Effector CD8-positive, alpha-beta T cell (primary cell): ENCODE measurements at regions not wholly inside any gene's neighbourhood (a gene's known extent, or its start where the extent isn't known, plus 50 kb on each side); places are given as distances from the start of the nearest gene placed in this dataset.

Experiments used
- DNase-seq: peaks from one replicate; lab custom pipeline; 2025; lab: John Stamatoyannopoulos, UW

DNA sequence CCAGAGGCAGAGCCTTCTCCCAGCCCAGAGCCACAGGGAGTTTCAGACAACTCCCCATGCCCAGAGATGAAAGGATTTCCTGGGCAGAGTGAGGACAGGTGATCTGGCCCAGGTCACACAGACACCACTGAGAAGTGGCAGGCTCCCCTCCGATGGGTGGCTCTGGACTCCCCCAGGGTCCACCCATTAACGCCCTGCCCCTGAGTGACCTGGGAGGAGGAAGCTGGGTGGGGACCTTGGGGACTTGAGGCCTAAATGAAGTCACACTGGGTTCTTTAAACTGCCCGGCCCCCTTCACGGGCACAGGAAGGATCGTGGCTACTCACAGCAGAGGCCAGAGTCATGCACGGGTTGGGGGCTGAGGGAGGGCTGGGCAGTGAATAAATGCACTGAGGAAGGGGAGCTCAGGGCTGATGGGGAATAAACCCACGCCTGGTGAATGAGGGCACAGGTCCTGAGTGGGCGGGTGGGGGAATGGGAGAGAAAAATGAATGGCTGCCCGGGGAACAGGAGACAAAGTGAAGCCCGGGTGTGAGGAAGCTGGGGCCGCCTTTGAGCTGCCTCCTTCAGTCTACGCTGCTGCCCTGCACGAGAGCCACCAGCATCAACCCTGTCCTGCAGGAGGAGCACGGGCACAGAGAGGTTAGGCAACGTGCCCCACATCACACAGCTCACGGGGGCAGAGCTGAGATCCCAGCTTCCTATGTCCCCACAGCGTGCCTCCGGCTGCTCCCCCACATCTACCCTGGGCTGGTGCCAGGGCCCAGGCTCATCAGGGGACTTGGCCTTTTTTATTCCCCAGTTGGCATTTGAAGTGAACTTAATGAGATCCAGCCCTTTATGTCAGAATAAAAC is 404.3 kb downstream of the MATN1 start:
- no peak for DNase-seq

DNA sequence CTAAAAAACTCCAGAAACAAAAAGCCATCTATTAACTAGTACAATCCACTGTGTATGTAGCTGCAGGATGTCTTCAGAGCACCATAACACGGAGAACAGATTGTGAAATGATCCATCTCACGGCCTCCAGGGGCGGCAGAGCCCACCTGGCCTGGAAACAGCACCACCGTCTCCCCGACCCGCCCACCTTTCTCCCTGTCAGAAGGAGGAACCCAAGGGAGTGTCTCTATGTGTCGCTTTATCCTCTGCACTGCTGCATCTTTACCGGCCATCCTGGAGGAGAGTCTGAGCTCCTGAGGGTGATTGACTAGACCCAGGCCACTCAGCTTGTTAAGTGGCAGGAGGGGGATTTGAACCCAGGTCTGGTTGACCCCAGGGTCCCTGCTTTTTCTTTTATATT is 405.0 kb downstream of the MATN1 start:
- DNase-seq = no peak

DNA sequence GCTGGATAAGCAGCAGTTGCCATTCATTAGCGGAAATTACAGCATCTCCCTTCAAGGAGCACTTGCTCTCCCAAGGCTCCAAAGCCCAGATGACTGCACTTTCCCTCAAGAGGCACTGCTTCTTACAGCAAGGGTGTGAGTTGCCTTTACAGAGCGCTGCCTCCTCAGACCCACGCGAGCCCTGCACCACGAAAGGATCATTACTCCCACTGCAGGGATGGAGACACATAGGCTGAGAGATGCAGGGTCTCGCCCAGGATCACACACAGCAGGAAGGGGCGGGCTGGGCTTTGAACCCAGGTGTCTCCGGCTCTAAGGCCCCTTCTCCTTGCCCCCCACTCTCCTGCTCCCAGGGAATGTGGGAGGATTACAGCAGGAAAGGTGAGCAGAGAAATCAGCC is 405.5 kb downstream of the MATN1 start:
- no peak for DNase-seq

GRCh38 chr1:30316056-30316455 is 407.3 kb downstream of the MATN1 start:
- DNase-seq = no peak

GRCh38 chr1:30315185-30315960 is 408.0 kb downstream of the MATN1 start:
- DNase-seq = no peak

- DNase-seq = no peak
Measured at GRCh38 chr1:30314591-30314990, 408.8 kb downstream of the MATN1 start.

DNA sequence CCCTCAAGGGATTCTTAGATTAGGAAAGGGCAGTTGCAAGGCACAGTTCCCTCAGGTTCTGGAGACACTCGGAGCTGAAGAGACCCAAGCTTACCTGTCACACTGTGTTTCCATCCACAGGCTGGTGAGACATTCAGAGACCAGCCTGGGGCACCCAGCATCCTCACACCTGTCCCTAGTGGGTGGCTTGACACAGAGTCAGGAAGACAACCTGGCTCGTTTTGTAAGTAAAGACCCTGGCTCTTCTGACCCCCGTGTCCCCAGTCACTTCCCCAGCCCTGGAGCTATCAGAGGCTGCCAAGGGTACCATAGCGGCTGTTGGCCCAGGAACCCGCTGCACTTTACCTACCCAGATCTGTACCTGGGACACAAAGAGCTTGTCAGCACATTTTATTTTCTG is 409.8 kb downstream of the MATN1 start:
- DNase-seq = no peak

GRCh38 chr1:30313176-30313575 is 410.2 kb downstream of the MATN1 start:
- DNase-seq = no peak

DNA sequence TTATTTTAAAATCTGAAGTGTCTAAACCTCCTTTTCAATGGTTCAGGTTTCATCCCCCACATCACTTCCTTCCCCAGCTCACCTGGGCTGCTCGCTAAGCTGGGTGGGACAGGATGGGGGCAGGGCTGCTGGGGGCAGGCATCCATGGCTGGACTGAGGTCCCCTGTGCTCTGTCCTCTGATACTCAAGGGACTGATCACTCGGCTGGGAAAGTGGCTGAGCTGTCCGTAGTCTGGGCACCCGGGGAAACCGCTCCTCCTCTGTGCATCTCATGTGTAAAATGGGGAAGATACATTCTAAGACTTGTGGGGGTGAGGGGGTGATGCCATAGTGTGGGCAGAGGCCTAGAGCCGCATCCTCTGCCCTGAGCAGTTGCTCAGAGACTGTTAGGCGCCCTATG is 411.2 kb downstream of the MATN1 start:
- DNase-seq = no peak

DNA sequence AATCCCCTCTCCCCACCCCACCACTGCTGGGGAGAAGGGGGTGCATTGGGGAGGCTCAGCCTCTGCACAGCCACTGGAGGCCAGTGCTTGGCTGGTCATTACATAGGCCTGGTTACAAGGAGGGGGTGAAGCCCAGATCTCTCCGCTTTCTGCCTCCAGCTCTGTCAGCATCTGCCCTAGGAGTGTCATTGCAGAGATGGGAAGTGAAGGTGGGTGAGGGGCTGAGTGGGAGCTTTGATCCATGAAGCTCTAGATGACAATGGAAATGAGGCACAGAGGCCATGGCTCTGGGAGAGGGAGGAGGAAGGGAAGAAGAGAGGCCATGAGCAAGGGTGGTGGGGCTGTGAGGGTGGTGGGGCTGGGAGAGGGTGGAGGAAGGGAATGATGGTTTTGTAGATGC is 411.6 kb downstream of the MATN1 start:
- DNase-seq = no peak

GRCh38 chr1:30310966-30311742 is 412.2 kb downstream of the MATN1 start:
- no peak for DNase-seq

- DNase-seq = no peak
Measured at GRCh38 chr1:30307182-30307581, 416.2 kb downstream of the MATN1 start.

GRCh38 chr1:30305519-30305918 is 417.9 kb downstream of the MATN1 start:
- DNase-seq = no peak

- DNase-seq = no peak
Measured at GRCh38 chr1:30305061-30305460, 418.3 kb downstream of the MATN1 start.

- no peak for DNase-seq
Measured at GRCh38 chr1:30304080-30304479, 419.3 kb downstream of the MATN1 start.

- no peak for DNase-seq
Measured at GRCh38 chr1:30303387-30303786, 420.0 kb downstream of the MATN1 start.

GRCh38 chr1:30302858-30303257 is 420.5 kb downstream of the MATN1 start:
- no peak for DNase-seq

- DNase-seq = no peak
Measured at GRCh38 chr1:30300669-30301068, 422.7 kb downstream of the MATN1 start.

- DNase-seq = no peak
Measured at GRCh38 chr1:30299393-30299792, 424.0 kb downstream of the MATN1 start.

- no peak for DNase-seq
Measured at GRCh38 chr1:30295674-30296073, 427.7 kb downstream of the MATN1 start.

GRCh38 chr1:30295266-30295665 is 428.1 kb downstream of the MATN1 start:
- DNase-seq = no peak

- no peak for DNase-seq
Measured at GRCh38 chr1:30294508-30294907, 428.9 kb downstream of the MATN1 start.
